ENCODE measurements at regions not wholly inside any gene's neighbourhood (a gene's known extent, or its start where the extent isn't known, plus 50 kb on each side); places are given as distances from the start of the nearest gene placed in this dataset.

DNA sequence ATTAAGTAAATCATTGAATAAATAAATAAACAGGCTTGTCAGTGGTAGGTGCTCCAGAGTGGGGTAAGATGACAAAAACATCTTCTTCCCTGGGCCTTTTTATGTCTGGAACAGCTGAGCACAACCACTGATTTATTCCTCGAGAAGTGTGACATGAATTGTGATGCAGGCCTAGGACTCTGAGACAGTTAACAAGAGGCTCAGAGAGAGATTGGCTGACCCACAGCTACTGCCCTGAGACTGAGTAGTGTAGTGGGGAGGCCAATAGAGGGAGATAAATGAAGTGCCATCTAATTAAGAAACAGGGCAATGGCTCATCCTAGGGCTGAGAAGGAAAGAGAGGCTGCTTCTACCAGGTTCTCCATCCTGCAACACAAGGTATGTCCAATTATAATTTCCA is 369.3 kb upstream of the TRPC7 start:
- Histone ChIP-seq H3K27me3 (no peaks in the 10 kb centered on the region), H3K4me3 (no peak overlapping the region), H3K27ac (no peak overlapping the region), H3K36me3 (no peaks in the 10 kb centered on the region), H3K4me1 (no peaks in the 10 kb centered on the region), H3K9me3 (no peaks in the 10 kb centered on the region)
- TF ChIP-seq POLR2AphosphoS5 (IDR thresholded peaks at IDR 0.05) (no peak), POLR2A (IDR thresholded peaks at IDR 0.05) (no peak)
- TF ChIP-seq, protein P1, sequence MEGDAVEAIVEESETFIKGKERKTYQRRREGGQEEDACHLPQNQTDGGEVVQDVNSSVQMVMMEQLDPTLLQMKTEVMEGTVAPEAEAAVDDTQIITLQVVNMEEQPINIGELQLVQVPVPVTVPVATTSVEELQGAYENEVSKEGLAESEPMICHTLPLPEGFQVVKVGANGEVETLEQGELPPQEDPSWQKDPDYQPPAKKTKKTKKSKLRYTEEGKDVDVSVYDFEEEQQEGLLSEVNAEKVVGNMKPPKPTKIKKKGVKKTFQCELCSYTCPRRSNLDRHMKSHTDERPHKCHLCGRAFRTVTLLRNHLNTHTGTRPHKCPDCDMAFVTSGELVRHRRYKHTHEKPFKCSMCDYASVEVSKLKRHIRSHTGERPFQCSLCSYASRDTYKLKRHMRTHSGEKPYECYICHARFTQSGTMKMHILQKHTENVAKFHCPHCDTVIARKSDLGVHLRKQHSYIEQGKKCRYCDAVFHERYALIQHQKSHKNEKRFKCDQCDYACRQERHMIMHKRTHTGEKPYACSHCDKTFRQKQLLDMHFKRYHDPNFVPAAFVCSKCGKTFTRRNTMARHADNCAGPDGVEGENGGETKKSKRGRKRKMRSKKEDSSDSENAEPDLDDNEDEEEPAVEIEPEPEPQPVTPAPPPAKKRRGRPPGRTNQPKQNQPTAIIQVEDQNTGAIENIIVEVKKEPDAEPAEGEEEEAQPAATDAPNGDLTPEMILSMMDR (IDR thresholded peaks at IDR 0.05) = no peak
- no peak for DNase-seq (ENCODE audit: low spot score in 2 of 2)
- intact Hi-C loops (cut with DNase I; ENCODE audit: low total_unique reads) = no loop called here

DNA sequence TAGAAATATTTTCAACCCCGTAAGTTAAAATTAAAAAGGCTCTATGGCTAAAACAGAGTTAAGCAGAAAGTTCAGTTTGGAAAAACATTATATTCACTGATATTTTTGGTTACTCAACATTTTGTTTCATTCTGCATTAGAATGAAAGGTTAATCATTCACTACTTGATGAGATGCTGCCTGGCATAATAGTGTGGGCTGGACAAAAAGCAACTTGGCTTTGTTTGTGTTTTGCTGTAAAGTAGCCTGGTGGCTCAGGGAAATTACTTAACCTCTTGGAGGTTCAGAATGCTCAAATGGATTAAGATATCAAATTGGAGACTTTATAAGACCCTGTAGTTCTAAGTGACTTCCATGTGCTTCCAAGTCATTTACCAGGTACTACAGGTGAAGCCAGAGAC is 367.4 kb upstream of the TRPC7 start:
- Histone ChIP-seq H3K27ac (no peak overlapping the region), H3K36me3 (no peaks in the 10 kb centered on the region), H3K4me1 (no peaks in the 10 kb centered on the region), H3K4me3 (no peak overlapping the region), H3K9me3 (no peaks in the 10 kb centered on the region), H3K27me3 (no peaks in the 10 kb centered on the region)
- intact Hi-C loops (cut with DNase I; ENCODE audit: low total_unique reads) = no loop called here
- no peak for DNase-seq (ENCODE audit: low spot score in 2 of 2)
- TF ChIP-seq POLR2AphosphoS5 (IDR thresholded peaks at IDR 0.05) = no peak
- TF ChIP-seq, protein P1 (IDR thresholded peaks at IDR 0.05) = no peak
- no peak for TF ChIP-seq POLR2A (IDR thresholded peaks at IDR 0.05)

DNA sequence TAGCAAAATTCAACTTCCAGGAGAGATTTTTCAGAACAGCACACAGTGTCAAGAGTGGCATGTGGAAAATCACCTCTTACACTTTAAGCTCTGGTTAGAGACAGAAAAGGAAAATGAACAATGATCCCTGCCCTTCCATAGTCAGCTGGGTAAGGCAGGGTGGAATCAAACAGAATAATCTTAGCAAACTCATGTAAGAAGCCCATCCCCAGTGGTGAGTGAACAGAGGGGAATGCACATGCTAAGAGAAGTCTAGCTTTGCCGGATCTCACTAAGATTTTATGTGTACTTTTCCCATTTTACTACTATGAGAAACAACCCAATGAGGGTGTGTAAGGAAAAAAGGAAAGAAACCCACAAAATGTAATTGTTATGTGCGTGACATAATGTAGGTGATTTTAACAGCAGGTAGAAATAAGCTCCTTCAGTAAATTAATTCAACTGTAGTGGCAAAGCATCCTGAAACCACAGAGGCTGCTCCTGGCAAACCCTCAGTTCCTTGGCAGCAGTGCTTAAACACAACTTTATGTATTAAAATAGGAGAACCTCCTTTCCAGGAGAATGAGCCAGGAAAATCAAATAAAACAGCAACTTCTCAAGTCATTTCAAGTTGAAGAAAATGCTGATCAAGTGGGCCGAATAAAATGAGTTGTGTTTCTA is 366.0 kb upstream of the TRPC7 start:
- H3K4me1 ChIP-seq = no peaks in the 10 kb centered on the region
- intact Hi-C loops (cut with DNase I; ENCODE audit: low total_unique reads) = no loop called here
- H3K36me3 ChIP-seq = no peaks in the 10 kb centered on the region
- TF ChIP-seq, protein P1 (IDR thresholded peaks at IDR 0.05) = no peak
- TF ChIP-seq POLR2AphosphoS5 (IDR thresholded peaks at IDR 0.05) = no peak
- TF ChIP-seq POLR2A (IDR thresholded peaks at IDR 0.05) = no peak
- DNase-seq (ENCODE audit: low spot score in 2 of 2) = peak in 1 of 2 donors; percentile 64
- H3K27me3 ChIP-seq = no peaks in the 10 kb centered on the region
- H3K27ac ChIP-seq = peak overlapping the region; percentile 76 to 79
- H3K9me3 ChIP-seq = no peaks in the 10 kb centered on the region
- no peak overlapping the region for H3K4me3 ChIP-seq

DNA sequence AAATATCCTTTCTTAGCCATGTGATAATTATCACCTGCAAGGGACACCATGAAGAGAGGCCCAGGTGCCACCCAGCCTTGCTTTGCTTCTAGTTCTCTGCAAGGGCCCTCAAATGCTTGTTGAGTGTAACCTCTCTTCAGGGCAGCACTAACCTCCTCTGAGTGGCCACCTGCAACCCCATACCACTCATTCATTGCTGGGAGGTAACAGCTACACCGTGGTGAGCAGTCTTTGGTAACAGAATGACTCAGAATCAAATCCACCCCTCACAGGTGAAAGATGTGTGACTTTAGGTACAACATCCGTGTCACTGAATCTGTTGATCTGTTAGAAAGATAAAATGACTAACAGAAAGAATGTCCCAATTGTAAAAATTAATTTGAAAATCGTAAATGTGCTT is 365.1 kb upstream of the TRPC7 start:
- intact Hi-C loops (cut with DNase I; ENCODE audit: low total_unique reads) = no loop called here
- Histone ChIP-seq H3K27me3 (no peaks in the 10 kb centered on the region), H3K27ac (peak overlapping the region; percentile 76 to 79), H3K36me3 (no peaks in the 10 kb centered on the region), H3K9me3 (no peaks in the 10 kb centered on the region), H3K4me3 (no peak overlapping the region), H3K4me1 (no peaks in the 10 kb centered on the region)
- TF ChIP-seq POLR2A (IDR thresholded peaks at IDR 0.05) (no peak), POLR2AphosphoS5 (IDR thresholded peaks at IDR 0.05) (no peak)
- TF ChIP-seq, protein P1 (IDR thresholded peaks at IDR 0.05) = no peak
- DNase-seq (ENCODE audit: low spot score in 2 of 2) = no peak

DNA sequence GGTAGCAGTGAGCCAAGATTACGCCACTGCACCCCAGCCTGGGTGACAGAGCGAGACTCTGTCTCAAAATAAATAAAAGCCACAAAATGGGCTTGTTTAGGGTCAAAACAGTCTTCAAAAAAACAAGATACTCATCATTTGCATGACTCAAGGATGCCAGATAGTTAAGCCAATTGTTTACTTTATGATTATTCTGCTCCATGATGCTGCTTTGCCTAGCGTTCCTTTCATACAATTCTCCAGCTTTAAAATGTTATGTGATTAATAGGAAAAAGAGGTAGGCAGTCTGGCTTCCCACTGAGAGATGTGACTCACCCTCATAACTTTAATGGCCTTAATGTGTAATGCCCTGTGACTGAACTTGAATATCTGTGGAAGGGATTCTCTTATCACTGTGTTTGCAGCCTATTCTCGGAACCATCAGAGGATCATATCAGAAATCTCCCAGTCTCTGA is 364.6 kb upstream of the TRPC7 start:
- intact Hi-C loops (cut with DNase I; ENCODE audit: low total_unique reads) = no loop called here
- no peaks in the 10 kb centered on the region for H3K27me3 ChIP-seq
- no peak overlapping the region for H3K4me3 ChIP-seq
- no peak for DNase-seq (ENCODE audit: low spot score in 2 of 2)
- H3K9me3 ChIP-seq = no peaks in the 10 kb centered on the region
- peak overlapping the region; percentile 76 to 79 for H3K27ac ChIP-seq
- H3K4me1 ChIP-seq = no peaks in the 10 kb centered on the region
- H3K36me3 ChIP-seq = no peaks in the 10 kb centered on the region
- no peak for TF ChIP-seq POLR2AphosphoS5 (IDR thresholded peaks at IDR 0.05)
